GM12864 (cell line): ENCODE measurements at regions not wholly inside any gene's neighbourhood (a gene's known extent, or its start where the extent isn't known, plus 50 kb on each side); places are given as distances from the start of the nearest gene placed in this dataset.

ENCODE experiments used
- DNase-seq: peaks from one replicate; pipeline ENCODE4 v3.0.0-alpha.2; 2011; ENCODE audit warnings: low read depth
- H3K4me3 ChIP-seq: 2 replicates; pipeline ENCODE4 v1.5.1; 2011; ENCODE audit warnings: mild to moderate bottlenecking, low read depth, low read length, control low read depth
- TF ChIP-seq, protein P1 (sequence below): IDR thresholded peaks from 2 replicates; pipeline ENCODE4 v1.5.1; 2011; ENCODE audit warnings: low read depth, mild to moderate bottlenecking, moderate library complexity, low read length, control low read depth, inconsistent platforms; ENCODE audit errors: missing control alignments

DNA sequence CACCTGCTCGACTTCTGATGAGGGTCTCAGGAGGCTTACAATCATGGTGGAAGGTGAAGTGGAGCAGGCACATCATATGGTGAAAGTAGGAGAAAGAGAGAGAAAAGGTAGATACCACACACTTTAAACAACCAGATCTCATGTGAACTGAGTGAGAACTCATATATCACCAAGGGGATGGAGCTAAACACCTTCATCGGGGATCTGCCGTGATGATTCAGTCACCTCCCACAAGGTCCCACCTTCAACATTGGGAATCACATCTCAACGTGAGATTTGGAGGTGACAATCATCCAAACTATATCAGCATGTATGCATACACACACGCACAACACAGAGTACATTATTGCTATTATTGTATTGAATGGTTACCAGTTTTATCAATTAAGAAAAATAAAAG is 453.3 kb upstream of the NRSN1 start:
- H3K4me3 ChIP-seq: no peak overlapping the region
- no peak for DNase-seq
- TF ChIP-seq, protein P1, sequence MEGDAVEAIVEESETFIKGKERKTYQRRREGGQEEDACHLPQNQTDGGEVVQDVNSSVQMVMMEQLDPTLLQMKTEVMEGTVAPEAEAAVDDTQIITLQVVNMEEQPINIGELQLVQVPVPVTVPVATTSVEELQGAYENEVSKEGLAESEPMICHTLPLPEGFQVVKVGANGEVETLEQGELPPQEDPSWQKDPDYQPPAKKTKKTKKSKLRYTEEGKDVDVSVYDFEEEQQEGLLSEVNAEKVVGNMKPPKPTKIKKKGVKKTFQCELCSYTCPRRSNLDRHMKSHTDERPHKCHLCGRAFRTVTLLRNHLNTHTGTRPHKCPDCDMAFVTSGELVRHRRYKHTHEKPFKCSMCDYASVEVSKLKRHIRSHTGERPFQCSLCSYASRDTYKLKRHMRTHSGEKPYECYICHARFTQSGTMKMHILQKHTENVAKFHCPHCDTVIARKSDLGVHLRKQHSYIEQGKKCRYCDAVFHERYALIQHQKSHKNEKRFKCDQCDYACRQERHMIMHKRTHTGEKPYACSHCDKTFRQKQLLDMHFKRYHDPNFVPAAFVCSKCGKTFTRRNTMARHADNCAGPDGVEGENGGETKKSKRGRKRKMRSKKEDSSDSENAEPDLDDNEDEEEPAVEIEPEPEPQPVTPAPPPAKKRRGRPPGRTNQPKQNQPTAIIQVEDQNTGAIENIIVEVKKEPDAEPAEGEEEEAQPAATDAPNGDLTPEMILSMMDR: no peak

DNA sequence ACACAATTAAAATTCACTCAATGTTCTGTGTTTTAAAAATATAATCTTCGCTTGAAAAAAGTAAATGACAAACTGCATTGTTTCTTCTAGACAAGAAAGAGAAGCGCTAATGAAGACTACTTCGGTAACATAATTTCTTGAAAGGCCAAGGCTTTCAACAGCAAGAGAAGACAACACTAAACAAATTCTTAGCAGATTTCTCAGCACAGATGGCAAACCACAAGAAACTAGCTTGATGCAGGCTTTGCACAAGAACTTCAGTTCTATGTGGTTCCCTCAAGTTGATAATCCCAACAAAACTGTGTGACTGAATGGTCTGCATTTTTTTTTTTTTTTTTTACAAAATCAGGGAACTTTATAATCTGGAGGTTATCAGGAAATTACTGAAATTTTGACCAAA is 447.4 kb upstream of the NRSN1 start:
- no peak for DNase-seq
- H3K4me3 ChIP-seq: no peak overlapping the region

DNA sequence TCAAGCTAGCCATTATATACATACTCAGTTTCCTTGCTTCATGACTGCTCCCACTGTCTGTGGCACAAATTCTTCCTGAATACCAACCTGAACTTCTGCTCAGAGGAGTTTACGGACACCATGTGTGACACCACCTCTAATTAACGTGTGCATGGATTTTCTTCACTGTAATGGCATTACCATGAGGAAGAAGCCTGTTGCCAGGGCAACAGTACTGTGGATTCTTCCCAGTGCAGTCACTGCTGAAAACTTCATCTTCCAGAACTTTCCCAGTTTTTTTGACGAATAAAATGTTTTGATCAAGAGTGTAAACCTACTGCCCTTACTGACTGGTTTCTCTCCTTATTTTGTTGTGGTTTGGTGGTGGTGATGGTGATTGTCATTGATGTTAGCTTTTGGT is 444.3 kb upstream of the NRSN1 start:
- TF ChIP-seq, protein P1: no peak
- no peak overlapping the region for H3K4me3 ChIP-seq
- DNase-seq: no peak

More for the DNA sequence above, 447.4 kb upstream of the NRSN1 start:
- TF ChIP-seq, protein P1: no peak

DNA sequence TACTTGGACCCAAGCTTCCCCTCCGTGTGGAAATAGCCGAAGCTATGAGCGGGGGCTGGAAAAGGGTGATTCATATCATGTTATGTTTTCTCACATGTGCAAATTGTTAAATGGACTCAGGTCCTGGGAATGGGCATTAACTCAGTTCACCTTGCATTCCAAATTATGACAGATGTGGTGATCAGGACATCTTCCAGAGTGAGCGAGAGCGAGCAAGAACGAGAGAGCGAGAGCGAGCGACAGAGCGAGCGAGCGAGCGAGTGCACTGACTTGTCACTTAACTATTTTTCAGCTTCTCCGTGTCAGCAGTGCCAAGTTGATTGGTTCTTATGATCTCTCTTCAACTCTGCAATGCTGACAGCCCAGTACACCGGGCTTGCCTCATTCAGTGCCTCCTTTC is 437.4 kb upstream of the NRSN1 start:
- H3K4me3 ChIP-seq: no peak overlapping the region
- no peak for DNase-seq
- TF ChIP-seq, protein P1: no peak

DNA sequence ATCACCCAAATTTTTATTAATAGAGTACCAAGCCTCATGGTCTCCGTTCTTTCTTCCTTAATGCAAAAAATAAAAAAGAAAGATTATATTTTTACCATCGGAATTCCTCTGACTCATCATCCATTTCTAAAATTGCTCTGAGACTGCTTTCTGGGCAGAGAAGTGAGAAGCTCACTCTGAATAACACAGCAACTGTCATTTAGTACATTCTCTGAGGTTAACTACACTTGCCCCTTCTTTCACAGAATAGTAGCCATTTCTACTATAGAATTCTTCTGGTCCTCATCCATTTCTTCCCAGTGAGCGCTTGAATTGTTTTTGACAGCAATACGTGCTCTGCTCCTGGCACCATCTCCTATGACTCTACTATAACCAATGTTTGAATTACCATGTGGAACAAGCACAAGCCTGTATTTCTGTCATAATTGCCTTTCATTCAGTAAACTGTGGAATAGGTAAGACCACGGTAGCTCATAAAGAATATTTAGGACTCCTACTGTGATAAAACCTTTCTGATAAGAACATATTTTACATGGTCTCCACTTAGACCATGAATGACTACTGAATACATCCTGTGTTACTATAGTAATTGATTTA is 435.5 kb upstream of the NRSN1 start:
- DNase-seq: no peak
- TF ChIP-seq, protein P1: no peak
- H3K4me3 ChIP-seq: no peak overlapping the region

DNA sequence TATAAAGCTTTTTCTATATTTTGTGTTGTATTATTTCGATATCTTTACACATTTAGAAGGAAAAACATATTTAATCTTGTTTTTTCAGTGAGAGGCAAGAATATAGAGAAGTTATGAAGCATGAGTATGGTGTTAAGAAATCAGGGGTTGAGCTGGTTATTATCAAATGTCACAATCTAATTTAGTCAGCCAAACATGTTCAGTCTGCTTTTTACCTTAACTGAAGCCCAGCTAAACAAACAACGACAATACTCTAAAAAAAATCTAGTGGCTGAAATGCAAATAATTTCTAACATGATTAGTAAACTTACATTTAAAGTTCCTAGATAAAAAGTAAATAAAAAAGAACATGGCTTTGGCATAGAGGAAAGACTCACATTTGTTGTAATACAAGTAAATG is 433.8 kb upstream of the NRSN1 start:
- no peak overlapping the region for H3K4me3 ChIP-seq
- DNase-seq: no peak
- TF ChIP-seq, protein P1: no peak

DNA sequence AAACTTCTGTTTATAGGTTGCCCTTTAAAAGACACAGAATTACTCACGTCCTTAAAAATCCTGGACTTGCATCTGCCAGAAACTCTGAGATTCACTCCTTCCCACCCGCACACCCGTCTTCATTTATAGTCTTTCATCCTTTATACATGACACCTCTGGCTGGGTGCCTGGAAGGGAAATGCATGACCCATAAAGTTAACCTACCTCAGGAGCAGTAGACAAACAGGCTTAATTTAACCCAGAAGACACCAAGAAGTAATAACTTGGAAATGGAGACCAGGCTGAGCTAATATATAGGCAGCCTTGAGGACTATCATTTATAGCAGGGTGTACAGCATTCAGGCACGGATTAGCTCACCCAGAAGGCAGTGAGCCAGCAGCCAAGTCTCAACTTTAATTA is 429.0 kb upstream of the NRSN1 start:
- no peak for DNase-seq
- no peak overlapping the region for H3K4me3 ChIP-seq
- TF ChIP-seq, protein P1: no peak
